Activated naive CD4-positive, alpha-beta T cell treated with anti-CD3 and anti-CD28 coated beads, Interleukin-2, amount 10 ng/mL, durations not matched to agents 7 days and 5 days (primary cell): ENCODE measurements at regions not wholly inside any gene's neighbourhood (a gene's known extent, or its start where the extent isn't known, plus 50 kb on each side); places are given as distances from the start of the nearest gene placed in this dataset.
"Not testable (repeated sequence)": the region's sequence is repeated elsewhere in the genome, so short reads cannot be mapped to it uniquely, and the experiment has no call there.

Source experiments
- CTCF ChIA-PET: fragments of 350-600 bp; sonication (Branson Sonifier 250); formaldehyde crosslinking; loops from one replicate; lab custom pipeline; 2021; ENCODE audit warnings: antibody characterized with exemption; lab: Charles Lee
- DNase-seq: peaks from one replicate; pipeline ENCODE4 v3.0.0-alpha.2; 2020
- H3K27ac Mint-ChIP-seq: one replicate; pipeline ENCODE4 v1.8.0; 2021; ENCODE audit warnings: mild to moderate bottlenecking, moderate library complexity, mixed read lengths
- H3K27me3 Mint-ChIP-seq: one replicate; pipeline ENCODE4 v1.8.0; 2021; ENCODE audit warnings: mild to moderate bottlenecking, mixed read lengths
- H3K36me3 Mint-ChIP-seq: one replicate; pipeline ENCODE4 v1.8.0; 2021; ENCODE audit warnings: mixed read lengths
- H3K4me1 Mint-ChIP-seq: one replicate; pipeline ENCODE4 v1.8.0; 2021; ENCODE audit warnings: mixed read lengths
- H3K4me3 Mint-ChIP-seq: one replicate; pipeline ENCODE4 v1.8.0; 2021; ENCODE audit warnings: mild to moderate bottlenecking, moderate library complexity, mixed read lengths
- H3K9me3 Mint-ChIP-seq: one replicate; pipeline ENCODE4 v1.8.0; 2021; ENCODE audit warnings: mixed read lengths

GRCh38 chr2:207344596-207345394 lies 179.0 kb upstream of the KLF7 start:
- CTCF ChIA-PET, DNase-seq, H3K4me3 Mint-ChIP-seq, H3K27ac Mint-ChIP-seq, H3K36me3 Mint-ChIP-seq, H3K27me3 Mint-ChIP-seq, H3K4me1 Mint-ChIP-seq: not testable (repeated sequence)
- peaks cover 11% of the 10 kb centered on the region for H3K9me3 Mint-ChIP-seq

- CTCF ChIA-PET: no interaction called here
- Mint-ChIP-seq H3K9me3 (peaks cover 11% of the 10 kb centered on the region), H3K36me3 (peaks cover 6% of the 10 kb centered on the region), H3K27ac (no peak overlapping the region), H3K27me3 (peaks cover 4% of the 10 kb centered on the region), H3K4me3 (no peak overlapping the region), H3K4me1 (peaks cover 12% of the 10 kb centered on the region)
- no peak for DNase-seq
These were observed 178.6 kb upstream of the CREB1 start for GRCh38 chr2:207351171-207351570.

- peaks cover 4% of the 10 kb centered on the region for H3K27me3 Mint-ChIP-seq
- H3K27ac Mint-ChIP-seq: peak overlapping the region; percentile 49
- no peak overlapping the region for H3K4me3 Mint-ChIP-seq
- H3K9me3 Mint-ChIP-seq: peaks cover 2% of the 10 kb centered on the region
- CTCF ChIA-PET: interaction anchor here (0.6 to 2.8 kb wide), 22 partner anchors 15 to 552 kb away, joined by 3 to 15 read pairs (median 4); no protein-coding TSS in a partner anchor
- H3K36me3 Mint-ChIP-seq: no peaks in the 10 kb centered on the region
- DNase-seq: peak; percentile 62
- peaks cover 12% of the 10 kb centered on the region for H3K4me1 Mint-ChIP-seq
These were observed 176.6 kb upstream of the CREB1 start for GRCh38 chr2:207352978-207353671.

- Mint-ChIP-seq H3K9me3 (peaks cover 2% of the 10 kb centered on the region), H3K27ac (no peak overlapping the region), H3K27me3 (peaks cover 4% of the 10 kb centered on the region), H3K4me1 (peaks cover 12% of the 10 kb centered on the region), H3K36me3 (no peaks in the 10 kb centered on the region), H3K4me3 (no peak overlapping the region)
- CTCF ChIA-PET: interaction anchor here (1.1 to 2.8 kb wide), 8 partner anchors 16 to 552 kb away, joined by 3 to 15 read pairs (median 8); no protein-coding TSS in a partner anchor
- no peak for DNase-seq
These were observed 175.9 kb upstream of the CREB1 start for GRCh38 chr2:207353836-207354235.

- CTCF ChIA-PET: interaction anchor here (1.3 to 2.8 kb wide), 5 partner anchors 16 to 553 kb away, joined by 3 to 15 read pairs (median 12); no protein-coding TSS in a partner anchor
- no peaks in the 10 kb centered on the region for H3K36me3 Mint-ChIP-seq
- H3K27ac Mint-ChIP-seq: no peak overlapping the region
- peaks cover 2% of the 10 kb centered on the region for H3K9me3 Mint-ChIP-seq
- H3K4me3 Mint-ChIP-seq: no peak overlapping the region
- H3K4me1 Mint-ChIP-seq: peaks cover 12% of the 10 kb centered on the region
- no peak for DNase-seq
- peaks cover 4% of the 10 kb centered on the region for H3K27me3 Mint-ChIP-seq
These were observed 175.3 kb upstream of the CREB1 start for GRCh38 chr2:207354462-207354861.

GRCh38 chr2:207356567-207356966 lies 173.2 kb upstream of the CREB1 start:
- DNase-seq: no peak
- H3K4me3 Mint-ChIP-seq: no peak overlapping the region
- peaks cover 4% of the 10 kb centered on the region for H3K27me3 Mint-ChIP-seq
- no peaks in the 10 kb centered on the region for H3K9me3 Mint-ChIP-seq
- no peak overlapping the region for H3K27ac Mint-ChIP-seq
- CTCF ChIA-PET: no interaction called here
- peaks cover 12% of the 10 kb centered on the region for H3K4me1 Mint-ChIP-seq
- no peaks in the 10 kb centered on the region for H3K36me3 Mint-ChIP-seq

GRCh38 chr2:207357216-207357615 lies 172.5 kb upstream of the CREB1 start:
- DNase-seq: no peak
- peaks cover 12% of the 10 kb centered on the region for H3K4me1 Mint-ChIP-seq
- H3K27ac Mint-ChIP-seq: no peak overlapping the region
- no peak overlapping the region for H3K4me3 Mint-ChIP-seq
- no peaks in the 10 kb centered on the region for H3K9me3 Mint-ChIP-seq
- CTCF ChIA-PET: no interaction called here
- peaks cover 4% of the 10 kb centered on the region for H3K27me3 Mint-ChIP-seq
- H3K36me3 Mint-ChIP-seq: no peaks in the 10 kb centered on the region

GRCh38 chr2:207362716-207363115 lies 167.0 kb upstream of the CREB1 start:
- no peaks in the 10 kb centered on the region for H3K36me3 Mint-ChIP-seq
- no peak for DNase-seq

GRCh38 chr2:207363761-207364290 lies 165.9 kb upstream of the CREB1 start:
- H3K9me3 Mint-ChIP-seq: no peaks in the 10 kb centered on the region
- DNase-seq: no peak
- no peaks in the 10 kb centered on the region for H3K36me3 Mint-ChIP-seq
- H3K4me3 Mint-ChIP-seq: no peak overlapping the region
- no peak overlapping the region for H3K27ac Mint-ChIP-seq
- peaks cover 6% of the 10 kb centered on the region for H3K27me3 Mint-ChIP-seq
- H3K4me1 Mint-ChIP-seq: no peaks in the 10 kb centered on the region
- CTCF ChIA-PET: no interaction called here

More at GRCh38 chr2:207362716-207363115, 167.0 kb upstream of the CREB1 start:
- CTCF ChIA-PET: no interaction called here
- H3K4me3 Mint-ChIP-seq: no peak overlapping the region
- no peaks in the 10 kb centered on the region for H3K9me3 Mint-ChIP-seq
- peaks cover 6% of the 10 kb centered on the region for H3K27me3 Mint-ChIP-seq
- H3K27ac Mint-ChIP-seq: no peak overlapping the region
- no peaks in the 10 kb centered on the region for H3K4me1 Mint-ChIP-seq

- no peak for DNase-seq
- H3K36me3 Mint-ChIP-seq: no peaks in the 10 kb centered on the region
- no peaks in the 10 kb centered on the region for H3K27me3 Mint-ChIP-seq
- H3K9me3 Mint-ChIP-seq: peaks cover 6% of the 10 kb centered on the region
- no peak overlapping the region for H3K4me3 Mint-ChIP-seq
- H3K27ac Mint-ChIP-seq: no peak overlapping the region
- CTCF ChIA-PET: interaction anchor here (0.6 kb wide), 1 partner anchor 498 kb away, joined by 6 read pairs; no protein-coding TSS in a partner anchor
- H3K4me1 Mint-ChIP-seq: no peaks in the 10 kb centered on the region
These were observed 159.1 kb upstream of the CREB1 start for GRCh38 chr2:207370646-207371045.

- no peaks in the 10 kb centered on the region for H3K4me1 Mint-ChIP-seq
- CTCF ChIA-PET: no interaction called here
- H3K4me3 Mint-ChIP-seq: no peak overlapping the region
- no peak overlapping the region for H3K27ac Mint-ChIP-seq
- no peaks in the 10 kb centered on the region for H3K27me3 Mint-ChIP-seq
- H3K36me3 Mint-ChIP-seq: no peaks in the 10 kb centered on the region
- peaks cover 9% of the 10 kb centered on the region for H3K9me3 Mint-ChIP-seq
- DNase-seq: no peak
These were observed 157.9 kb upstream of the CREB1 start for GRCh38 chr2:207371877-207372276.

GRCh38 chr2:207372483-207372882 lies 157.3 kb upstream of the CREB1 start:
- Mint-ChIP-seq H3K27me3 (no peaks in the 10 kb centered on the region), H3K4me3 (no peak overlapping the region), H3K27ac (no peak overlapping the region), H3K9me3 (peaks cover 15% of the 10 kb centered on the region), H3K36me3 (no peaks in the 10 kb centered on the region), H3K4me1 (no peaks in the 10 kb centered on the region)
- no peak for DNase-seq
- CTCF ChIA-PET: no interaction called here

GRCh38 chr2:207375207-207375875 lies 154.4 kb upstream of the CREB1 start:
- Mint-ChIP-seq H3K36me3 (peaks cover 4% of the 10 kb centered on the region), H3K27me3 (no peaks in the 10 kb centered on the region), H3K4me3 (no peak overlapping the region), H3K9me3 (peaks cover 39% of the 10 kb centered on the region), H3K27ac (no peak overlapping the region), H3K4me1 (no peaks in the 10 kb centered on the region)
- no peak for DNase-seq
- CTCF ChIA-PET: interaction anchor here (1.3 kb wide), 1 partner anchor 140 kb away, joined by 3 read pairs; no protein-coding TSS in a partner anchor

GRCh38 chr2:207378620-207379019 lies 151.1 kb upstream of the CREB1 start:
- H3K36me3 Mint-ChIP-seq, H3K27ac Mint-ChIP-seq, DNase-seq, H3K4me3 Mint-ChIP-seq, CTCF ChIA-PET, H3K4me1 Mint-ChIP-seq, H3K27me3 Mint-ChIP-seq: not testable (repeated sequence)
- peaks cover 41% of the 10 kb centered on the region for H3K9me3 Mint-ChIP-seq
